ENCODE measurements at regions not wholly inside any gene's neighbourhood (a gene's known extent, or its start where the extent isn't known, plus 50 kb on each side); places are given as distances from the start of the nearest gene placed in this dataset.

DNA sequence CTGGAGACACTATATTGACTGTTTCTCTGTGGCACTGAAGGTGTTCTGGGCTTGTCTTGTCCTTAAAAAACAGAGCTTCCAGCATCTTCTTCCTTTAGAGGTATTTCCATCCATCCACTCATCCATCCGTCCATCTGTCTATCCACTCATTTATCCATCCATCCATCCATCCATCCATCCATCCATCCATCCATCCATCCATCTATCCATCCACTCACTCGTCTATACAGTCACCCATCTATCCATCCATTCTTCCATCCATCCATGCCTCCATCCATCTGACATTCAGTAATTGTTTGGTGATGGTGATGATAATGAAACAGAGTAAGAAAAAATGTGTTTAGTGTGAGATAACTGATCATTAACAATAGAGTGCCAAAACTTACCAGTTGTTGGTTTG, 334.8 kb downstream of the NSG2 start:
- DNase-seq: no peak

DNA sequence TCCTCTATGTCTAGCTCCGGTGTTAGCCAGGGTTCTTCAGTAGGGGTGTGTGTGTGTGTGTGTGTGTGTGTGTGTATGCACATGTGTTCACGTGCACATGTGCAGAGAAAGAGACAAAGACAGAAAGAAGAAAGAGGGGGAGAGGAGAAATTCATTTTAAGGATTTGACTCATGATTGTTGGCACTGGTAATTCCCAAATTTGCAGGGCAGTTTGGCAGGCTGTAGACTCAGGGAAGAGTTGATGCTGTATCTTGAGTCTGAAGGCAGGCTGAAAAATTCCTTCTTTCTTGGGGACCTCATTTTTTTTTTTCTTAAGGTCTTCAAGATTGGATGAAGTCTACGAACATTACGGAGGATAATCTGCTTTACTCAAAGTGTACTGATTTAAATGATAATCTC, 335.7 kb downstream of the NSG2 start:
- no peak for DNase-seq

DNA sequence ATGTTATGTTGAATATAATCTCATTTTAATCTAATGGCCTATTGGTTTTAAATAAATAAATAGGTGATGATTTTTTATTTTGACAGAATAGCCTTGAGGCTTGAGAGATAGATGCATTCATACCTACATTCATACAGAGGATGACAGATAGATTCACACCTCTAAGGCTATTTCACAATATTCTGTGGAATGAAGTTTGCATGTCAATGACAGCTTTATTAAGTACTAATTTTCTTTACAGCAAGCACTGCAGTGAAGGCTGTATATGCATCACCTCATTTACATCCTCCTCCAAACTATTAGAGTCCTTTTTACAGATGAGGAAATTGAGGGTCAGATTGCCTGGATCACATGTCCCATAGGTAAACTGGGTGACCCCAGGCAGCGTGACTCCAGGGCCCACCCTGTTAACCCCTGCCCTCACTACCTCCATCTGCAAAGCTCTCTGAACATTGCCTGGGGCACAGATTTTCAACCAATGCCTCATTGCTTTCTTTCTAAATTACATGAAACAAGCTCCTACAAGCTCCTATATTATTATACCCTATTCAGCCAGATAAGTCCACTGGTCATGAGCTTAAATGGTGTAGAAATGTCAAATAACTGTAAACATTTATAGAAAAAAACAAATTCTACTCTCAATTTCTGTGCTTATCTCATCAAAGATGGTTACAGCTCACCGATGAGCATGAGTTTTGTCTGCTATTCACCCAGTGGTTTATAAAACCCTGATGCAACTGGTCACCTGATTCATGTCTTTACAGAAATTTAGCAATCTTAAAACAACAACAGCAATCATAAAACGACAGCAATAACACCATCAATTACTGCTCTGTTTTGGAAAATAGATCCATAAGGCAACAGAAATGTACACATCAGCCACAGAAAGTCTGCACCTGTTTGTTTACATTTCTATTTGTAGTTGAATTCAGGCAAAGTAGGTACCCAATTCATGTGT, 338.0 kb downstream of the NSG2 start:
- DNase-seq: no peak

DNA sequence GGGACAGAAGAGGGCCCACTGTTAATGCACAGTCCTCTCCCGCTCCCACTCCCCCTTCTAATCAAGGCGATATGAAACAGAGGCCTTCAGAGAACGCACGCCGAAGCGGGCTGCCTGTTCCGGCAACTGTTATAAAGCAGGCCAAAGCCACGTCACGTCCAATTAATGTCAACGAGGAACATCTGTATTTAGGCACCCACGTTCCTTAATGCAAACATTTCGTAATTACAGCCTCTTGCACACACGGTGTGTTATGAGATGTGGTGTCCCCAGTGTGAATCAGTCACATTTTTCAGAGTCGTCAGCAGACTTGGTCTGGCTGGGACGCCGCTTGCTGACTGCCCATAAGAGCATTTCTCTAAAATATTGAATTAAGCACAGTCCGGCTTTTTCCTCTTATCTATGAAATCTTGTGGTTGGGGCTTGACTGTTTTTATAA, 339.0 kb downstream of the NSG2 start:
- DNase-seq: no peak

DNA sequence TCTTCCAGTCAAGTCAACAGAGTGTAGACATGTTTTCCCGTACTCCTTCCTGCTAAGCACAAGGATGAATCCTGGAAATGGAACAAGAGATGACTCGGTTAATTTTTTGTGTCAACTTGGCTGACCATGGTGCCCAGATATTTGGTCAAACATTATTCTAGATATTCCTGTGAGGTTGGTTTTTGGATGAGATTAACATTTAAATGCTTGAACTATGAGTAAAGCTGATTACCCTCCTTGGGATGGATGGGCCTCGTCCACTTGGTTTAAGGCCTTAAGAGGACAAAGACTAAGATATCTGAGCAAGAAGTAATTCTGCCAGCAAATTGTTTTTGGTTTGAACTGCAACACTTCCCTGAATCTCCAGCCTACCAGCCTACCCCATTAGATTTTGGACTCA, 338.1 kb upstream of the MSX2 start:
- DNase-seq: no peak

DNA sequence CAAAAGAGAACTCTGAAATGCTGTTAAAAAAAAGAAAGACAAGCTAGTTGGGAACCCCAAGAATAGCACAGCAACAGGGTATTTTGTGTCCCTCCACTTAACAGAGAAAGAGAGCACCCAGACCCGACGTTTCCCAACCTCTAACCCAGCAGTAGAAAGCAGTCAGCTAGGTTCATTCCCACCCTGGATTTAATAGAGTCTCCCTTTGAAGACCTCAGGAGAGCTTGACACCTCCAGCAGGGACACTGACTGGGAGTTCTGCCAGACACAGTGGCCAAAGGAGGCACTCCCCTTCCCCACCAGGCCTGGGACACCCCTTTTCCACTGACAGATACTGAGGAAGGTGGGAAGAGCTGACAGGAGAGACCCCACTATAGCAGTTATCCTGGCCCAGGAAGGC, 337.5 kb upstream of the MSX2 start:
- no peak for DNase-seq

DNA sequence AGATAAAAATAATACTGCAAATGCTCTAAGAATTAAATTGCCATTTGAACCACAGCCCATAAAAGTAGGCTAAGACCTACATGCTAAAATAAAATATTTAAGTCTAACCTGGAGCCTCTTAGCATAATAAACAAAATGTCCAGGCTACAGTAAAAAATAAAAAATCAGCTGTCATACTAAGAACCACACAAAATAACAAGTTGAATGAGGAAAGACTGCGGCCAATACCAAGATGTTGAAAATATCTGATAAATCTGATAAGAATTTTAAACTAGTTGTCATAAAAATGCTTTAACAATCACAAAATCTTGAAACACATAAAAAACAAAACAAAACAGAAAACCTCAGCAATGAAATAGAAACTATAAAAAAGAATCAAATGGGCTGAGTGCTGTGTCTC, 336.9 kb upstream of the MSX2 start:
- no peak for DNase-seq

DNA sequence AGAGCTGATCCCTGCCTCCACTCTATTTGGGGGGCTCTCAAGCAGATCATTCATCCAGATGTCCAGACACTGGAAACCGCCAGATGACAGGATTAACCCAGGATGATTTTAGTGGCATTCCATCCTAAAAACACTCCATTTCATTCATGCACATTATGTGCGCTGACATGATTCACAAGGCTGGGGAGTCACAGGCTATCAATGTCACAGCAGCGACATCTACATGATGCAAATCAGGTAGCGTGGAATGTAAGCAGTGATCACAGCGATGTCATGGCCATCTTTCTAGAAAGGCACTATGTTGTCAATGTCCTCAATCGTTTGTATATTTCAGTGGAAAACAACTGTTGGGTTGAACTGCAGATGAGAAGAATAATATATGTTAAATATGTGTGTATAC, 331.5 kb upstream of the MSX2 start:
- no peak for DNase-seq

DNA sequence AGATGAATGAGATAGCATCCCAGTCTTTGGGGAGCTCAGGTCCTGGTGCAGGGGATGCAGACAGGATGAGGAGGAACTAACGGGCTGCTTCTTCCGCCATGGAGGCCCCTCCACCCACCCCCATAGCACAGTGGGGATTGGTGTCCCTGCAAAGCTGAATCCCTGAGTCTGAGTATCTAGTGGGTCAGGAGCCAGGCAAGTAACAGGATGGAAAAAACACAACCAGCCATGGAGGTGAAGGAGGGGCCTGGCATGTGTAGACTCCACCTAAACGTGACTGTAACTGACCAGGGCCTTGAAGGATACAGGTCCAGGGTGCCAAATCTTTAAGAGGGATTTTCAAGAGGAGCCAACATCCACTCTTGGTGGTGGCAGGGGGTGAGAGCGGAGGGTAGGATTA, 327.8 kb upstream of the MSX2 start:
- DNase-seq: no peak

DNA sequence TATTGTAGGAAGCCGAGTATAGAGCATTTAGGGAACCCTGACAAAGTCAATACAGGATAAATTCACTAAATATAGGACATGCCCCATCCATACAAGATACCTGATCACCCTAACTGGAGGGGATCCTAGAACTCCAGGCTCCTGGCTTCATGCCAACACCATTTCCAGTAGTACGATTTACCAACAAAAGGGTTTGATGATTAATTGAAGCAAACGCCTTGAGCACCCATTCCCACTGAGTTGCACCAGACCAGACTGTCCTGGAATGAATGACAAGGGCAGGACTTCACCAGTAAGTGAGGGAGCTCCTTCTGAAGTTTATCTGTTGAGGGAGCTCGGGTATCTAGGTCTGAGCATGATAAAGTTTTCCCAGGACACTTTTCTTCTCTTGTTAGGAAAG, 327.2 kb upstream of the MSX2 start:
- no peak for DNase-seq

DNA sequence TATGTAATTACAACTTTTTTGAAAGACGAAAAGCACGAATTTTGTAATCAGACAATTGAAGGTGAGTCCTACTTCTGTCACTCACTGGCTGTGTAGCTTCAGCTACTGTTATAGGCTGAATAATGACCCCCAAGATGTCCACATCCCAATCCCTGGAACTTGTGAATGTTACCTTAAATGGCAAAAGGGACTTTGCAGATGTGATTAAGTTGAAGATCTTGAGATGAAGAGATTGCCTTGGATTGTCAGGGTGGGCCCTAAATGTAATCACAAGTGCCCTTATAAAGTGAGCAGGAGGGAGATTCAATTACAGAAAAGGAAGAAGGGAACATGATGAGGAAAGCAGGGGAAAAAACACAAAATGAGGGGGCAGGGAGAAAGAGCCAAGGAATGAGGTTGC, 326.2 kb upstream of the MSX2 start:
- no peak for DNase-seq

DNA sequence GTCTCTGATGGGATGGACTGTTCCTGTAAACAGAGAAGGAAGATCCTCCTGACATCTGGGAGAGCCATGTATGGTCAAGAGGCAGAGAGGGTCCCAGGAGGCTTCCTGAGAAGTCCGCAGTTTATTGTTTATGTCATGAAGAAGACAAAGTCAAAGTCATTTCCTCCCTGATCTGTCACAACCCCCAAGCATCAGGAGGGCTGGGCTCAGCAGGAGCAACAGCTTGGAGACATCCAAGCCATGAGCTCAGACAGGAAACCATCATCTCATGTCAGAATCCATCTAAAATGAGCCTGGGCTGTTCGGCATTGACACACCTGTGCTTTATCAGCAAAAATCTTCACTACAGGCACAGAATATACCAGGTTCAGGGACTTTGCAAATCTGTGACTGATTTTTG, 325.0 kb upstream of the MSX2 start:
- DNase-seq: no peak

DNA sequence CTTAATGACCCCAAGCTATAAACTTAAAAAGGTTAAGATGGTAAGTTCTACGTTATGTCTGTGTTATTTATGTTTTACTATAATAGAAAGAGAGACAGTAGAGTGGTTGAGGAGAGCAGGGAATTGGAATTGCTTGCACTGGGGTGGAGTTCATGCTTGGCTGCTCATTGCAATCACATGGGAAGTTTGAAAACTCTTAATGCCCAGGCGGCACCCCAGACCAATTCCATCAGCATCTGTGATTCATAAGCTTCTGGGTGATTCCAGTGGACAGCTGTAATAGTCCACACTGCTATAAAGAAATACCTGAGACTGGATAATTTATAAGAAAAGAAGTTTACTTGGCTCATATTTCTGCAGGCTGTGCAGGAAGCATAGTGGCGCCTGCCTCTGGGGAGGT, 323.9 kb upstream of the MSX2 start:
- DNase-seq: no peak

DNA sequence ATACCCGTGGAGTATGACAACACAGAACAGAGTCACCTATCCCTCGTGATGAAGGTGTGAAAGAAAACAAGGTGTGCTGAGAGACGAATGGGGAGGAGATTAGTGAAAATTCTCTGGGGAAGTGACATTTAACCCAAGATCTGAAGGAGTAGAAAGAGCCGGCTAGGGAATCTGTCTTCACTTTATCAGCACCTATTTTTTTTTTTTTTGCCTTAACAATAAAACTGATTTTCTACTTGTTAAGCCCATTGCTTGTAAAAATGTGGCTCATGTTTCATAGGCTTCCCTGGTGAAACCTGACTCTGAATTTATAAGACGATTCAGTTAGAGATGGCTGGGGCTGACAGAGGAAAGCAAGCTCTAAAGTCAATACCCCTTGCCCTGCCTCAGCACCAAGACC, 322.6 kb upstream of the MSX2 start:
- DNase-seq: no peak

DNA sequence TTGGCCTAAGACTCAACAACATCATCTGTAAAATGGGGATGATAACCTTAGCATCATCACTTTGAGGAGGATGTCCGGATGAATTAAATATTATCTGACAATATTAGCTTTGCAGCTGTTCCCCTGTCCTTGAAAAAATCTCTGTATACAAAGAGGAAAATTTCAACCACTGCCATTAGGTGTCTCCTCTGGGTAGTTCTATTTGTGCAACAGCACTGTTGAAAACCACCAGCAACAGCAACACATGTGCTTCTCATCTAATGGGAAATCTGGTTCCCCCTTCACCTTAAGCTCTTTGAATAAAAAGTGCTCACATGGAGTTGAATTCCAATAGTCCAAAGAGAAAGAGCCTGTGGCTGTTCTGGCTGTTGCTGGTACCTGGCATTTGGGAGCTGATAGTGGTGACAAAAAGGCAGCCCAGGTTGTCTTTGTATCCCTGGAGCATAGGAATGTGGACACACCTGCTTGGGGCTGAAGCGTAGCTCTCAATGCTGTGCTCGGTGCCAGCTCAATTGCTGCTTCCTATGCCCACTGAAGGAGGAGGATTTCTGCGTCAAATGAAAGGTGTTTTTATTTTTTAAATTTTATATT, 322.1 kb upstream of the MSX2 start:
- DNase-seq: no peak

DNA sequence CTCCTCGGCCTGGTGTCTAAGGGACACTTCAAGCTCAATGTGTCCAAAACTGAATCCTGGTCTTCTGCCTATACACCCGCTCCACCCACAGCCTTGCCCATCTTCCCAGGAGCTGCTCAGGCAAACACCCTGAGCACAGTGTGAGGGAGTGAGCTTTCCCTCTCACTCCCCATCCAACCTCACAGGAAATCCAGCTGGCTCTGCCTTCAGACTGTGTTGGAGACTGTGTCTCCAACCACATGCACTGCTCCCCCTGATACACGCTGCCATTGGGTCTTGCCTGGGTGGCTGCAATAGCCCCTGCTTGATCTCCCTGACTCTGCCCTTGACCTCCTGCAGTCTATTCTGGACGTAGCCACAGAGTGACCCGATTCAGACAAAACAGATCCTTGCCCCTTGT, 319.5 kb upstream of the MSX2 start:
- no peak for DNase-seq

DNA sequence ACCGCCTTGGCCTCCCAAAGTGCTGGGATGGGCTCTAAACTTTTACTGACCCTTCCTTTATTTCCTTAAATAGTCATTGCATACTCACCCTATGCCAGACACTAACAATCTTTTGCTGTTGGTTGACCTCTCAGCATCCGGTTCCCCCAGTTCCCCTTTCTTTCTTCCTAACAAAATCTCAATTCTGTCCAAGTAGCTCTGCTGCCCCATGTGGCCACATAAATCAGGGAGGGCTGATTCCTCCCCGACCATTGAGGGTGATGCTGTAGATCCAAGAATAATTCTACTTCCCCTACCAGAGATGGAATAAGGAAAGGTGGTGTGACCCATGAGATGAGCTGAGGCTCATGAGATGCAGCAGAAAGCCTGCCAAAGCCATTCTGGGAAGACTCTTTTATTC, 315.3 kb upstream of the MSX2 start:
- no peak for DNase-seq

DNA sequence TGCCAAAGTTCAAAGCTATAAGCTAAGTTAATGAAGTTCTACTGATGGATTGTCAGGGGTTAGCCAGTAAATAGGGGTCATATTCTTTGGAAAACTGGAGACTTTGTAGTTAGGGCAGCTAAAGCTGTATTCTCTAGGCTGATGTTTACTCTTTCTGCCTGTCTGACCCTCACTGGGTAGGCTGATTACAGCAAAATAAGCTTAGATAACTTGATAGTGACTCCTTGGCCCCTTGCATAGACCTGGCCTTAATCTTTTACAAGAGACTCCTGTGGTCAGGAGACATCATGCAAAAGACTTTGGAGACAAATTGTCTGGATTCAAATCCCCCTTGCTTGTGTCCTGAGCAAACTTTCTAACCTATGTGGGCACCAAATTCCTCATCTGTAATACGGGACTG, 314.4 kb upstream of the MSX2 start:
- no peak for DNase-seq

DNA sequence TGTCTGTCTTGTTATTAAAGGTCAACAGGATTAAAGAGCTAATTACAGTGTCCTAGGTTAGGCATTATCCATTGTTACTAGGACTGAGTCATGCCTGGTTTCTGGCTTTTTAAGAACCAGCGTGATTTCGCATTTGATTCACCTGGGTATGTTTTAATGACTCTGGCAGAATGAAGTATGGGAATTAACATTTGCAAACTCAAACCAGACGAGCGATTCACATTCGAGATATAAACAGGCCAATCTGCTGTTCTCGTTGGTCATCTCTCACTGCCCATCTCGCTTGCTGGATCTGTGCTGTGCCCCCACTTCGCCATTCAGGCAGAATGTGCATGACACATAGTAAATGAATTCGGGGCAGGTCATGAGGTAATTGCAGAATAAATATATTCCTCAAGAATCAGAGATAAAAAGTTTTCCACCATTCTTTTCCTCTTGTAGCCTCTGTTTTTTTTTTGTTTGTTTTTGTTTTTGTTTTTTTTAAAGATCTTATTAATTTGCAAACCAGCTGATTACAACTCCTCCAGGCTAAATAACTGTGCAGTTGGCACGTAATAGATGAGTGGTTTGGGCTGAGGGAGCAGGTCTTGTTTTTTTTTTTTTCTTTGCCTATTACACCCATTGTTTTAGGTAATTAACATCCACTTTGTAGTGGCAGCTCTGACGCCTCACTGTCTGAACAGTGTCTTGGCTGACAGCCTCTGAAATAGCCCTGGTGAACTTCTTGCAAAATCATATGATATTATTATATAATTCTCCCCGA, 313.5 kb upstream of the MSX2 start:
- no peak for DNase-seq

DNA sequence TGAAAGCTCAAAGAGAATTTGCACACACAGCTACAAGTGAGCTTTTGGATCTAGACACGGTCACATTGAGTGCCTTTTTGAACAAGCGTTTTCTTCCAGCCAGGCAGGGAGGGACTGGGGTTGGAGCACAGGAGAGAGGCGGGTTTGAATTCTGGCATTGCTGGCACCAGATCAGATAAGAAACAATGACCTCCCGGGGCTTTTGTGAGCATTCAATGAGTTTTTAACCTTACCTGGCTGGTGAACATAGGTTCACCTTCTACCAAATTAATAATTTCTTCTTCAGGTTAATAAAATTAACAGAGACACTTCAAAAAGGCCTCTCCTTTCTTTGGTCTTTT, 312.9 kb upstream of the MSX2 start:
- DNase-seq: no peak

DNA sequence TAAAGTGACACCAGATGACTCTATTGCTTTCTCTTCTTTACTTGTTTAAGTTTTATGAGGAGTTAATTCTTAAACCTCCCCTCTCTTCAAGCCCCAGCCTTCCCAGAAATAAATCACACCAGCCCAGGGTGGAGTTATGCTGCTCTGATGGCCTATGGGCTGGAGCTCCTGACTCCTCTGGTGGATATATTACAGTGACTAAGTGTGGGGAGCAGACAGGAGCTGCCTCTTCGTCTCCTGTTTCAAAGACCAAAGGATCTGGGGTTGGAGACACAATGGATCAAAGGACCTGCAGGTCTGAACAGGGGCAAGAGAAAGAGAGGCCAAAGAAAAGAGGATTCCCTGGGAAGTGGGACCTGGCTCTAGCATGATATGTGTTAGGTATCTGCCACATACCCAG, 312.0 kb upstream of the MSX2 start:
- DNase-seq: no peak

DNA sequence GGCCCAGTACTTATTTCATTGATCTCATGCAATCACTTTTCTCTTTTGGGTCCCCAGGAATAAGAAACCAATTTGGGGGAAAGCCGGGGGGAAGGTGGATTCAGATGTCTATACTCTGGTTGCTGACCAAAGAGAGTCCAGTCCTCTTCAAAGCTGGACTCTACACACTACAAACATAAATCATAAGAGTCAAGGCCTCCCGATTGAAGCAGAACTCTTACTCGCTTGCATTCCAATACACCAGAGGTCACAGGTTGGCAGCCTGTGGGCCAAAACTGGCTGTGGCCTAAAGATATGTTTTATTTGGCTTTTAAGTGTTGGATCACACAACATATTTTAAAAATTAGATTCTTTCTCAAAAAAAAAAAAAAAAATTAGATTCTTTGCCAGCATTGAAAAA, 311.4 kb upstream of the MSX2 start:
- no peak for DNase-seq

DNA sequence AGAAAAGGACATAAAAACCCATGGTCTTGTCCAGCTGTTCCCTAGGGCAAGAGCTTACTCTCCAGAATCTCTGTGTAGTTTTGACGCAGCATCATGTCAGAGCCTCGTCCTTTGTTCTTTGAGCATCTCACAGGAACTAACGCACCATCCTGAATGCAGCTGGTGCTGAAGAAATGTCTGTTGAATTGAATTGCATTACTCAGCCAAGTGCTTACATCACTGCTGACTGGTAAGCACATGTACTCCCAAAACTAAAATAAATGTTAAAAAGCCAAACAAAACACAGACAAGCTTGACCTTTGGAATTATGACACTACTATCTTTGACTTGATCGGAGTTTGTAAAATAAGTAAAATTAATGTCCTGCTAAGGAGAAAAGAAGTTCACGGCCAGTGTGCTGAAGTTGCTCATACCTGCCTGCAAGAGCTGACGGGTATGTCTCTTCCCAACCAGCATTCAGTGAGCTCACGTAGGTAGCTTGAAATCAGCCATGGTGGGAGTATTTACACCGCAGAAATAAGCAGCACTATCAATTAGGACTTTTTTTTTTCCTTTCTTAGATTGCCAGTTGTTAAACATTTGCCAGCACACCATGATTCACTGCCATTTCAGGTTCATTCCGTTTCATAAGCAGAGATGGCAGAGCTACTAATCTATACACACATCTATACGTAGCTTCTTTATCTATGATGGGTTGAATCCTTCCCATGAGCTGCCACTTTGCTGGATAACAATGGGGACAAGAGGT, 310.6 kb upstream of the MSX2 start:
- DNase-seq: no peak
